GM13976 (cell line): ENCODE measurements at regions not wholly inside any gene's neighbourhood (a gene's known extent, or its start where the extent isn't known, plus 50 kb on each side); places are given as distances from the start of the nearest gene placed in this dataset.

ENCODE experiments used
- DNase-seq: peaks from one replicate; pipeline ENCODE4 v3.0.0; 2012; ENCODE audit warnings: low spot score
- CTCF ChIP-seq: IDR thresholded peaks from 2 replicates; pipeline ENCODE4 v1.5.1; 2012; ENCODE audit warnings: borderline replicate concordance, mild to moderate bottlenecking; ENCODE audit not compliant: insufficient read depth; ENCODE audit errors: extremely low read depth, missing control alignments, control extremely low read depth
- in situ Hi-C: fragments of 300-500 bp; cut with MboI; formaldehyde crosslinking; loops from one replicate; pipeline ENCODE4 v1.12.0; 2022; ENCODE audit warnings: low sequenced_read_pairs, mixed read lengths, inconsistent platforms; ENCODE audit not compliant: unreplicated experiment

GRCh38 chr17:73772107-73772705 is 128.0 kb upstream of the SDK2 start:
- TF ChIP-seq CTCF: no peak
- DNase-seq: no peak
- in situ Hi-C loops: no loop called here

GRCh38 chr17:73773702-73774101 is 129.5 kb upstream of the SDK2 start:
- in situ Hi-C loops: no loop called here
- TF ChIP-seq CTCF: no peak
- no peak for DNase-seq

- in situ Hi-C loops: no loop called here
- no peak for DNase-seq
- TF ChIP-seq CTCF: no peak
These were observed 130.6 kb upstream of the SDK2 start for GRCh38 chr17:73774852-73775251.

GRCh38 chr17:73776351-73777130 is 132.3 kb upstream of the SDK2 start:
- in situ Hi-C loops: no loop called here
- DNase-seq: no peak

GRCh38 chr17:73777131-73777449 is 132.8 kb upstream of the SDK2 start:
- no peak for DNase-seq

More at GRCh38 chr17:73776351-73777130, 132.3 kb upstream of the SDK2 start:
- TF ChIP-seq CTCF: no peak

GRCh38 chr17:73782231-73782630 is 138.0 kb upstream of the SDK2 start:
- in situ Hi-C loops: no loop called here
- no peak for DNase-seq
- no peak for TF ChIP-seq CTCF

More at GRCh38 chr17:73777131-73777449, 132.8 kb upstream of the SDK2 start:
- no peak for TF ChIP-seq CTCF
- in situ Hi-C loops: no loop called here
